IMR-90 (cell line): ENCODE measurements at regions not wholly inside any gene's neighbourhood (a gene's known extent, or its start where the extent isn't known, plus 50 kb on each side); places are given as distances from the start of the nearest gene placed in this dataset.

ENCODE experiments used
- ATAC-seq: fragments of 200-7000 bp; cut with Tn5 transposase; 2 replicates; pipeline ENCODE4 v1.9.1; 2020; ENCODE audit warnings: low read depth, mild to moderate bottlenecking, moderate library complexity
- BruUV-seq: library from RNA; stranded (reverse); fragments of 400-500 nt; replicated peaks from 2 replicates; lab custom pipeline; 2021; lab: Mats Ljungman, UMichigan
- CTCF ChIA-PET: fragments of 300-600 bp; formaldehyde crosslinking; extraction: SDS; loops from one replicate; lab custom pipeline; 2021; ENCODE audit warnings: antibody characterized with exemption; lab: Yijun Ruan, JAX
- POLR2A ChIA-PET: fragments of 300-600 bp; sonication (Branson Sonifier 250); formaldehyde crosslinking; loops from one replicate; lab custom pipeline; 2022; ENCODE audit warnings: antibody characterized with exemption; ENCODE audit not compliant: unreplicated experiment; lab: Charles Lee
- DNase-seq: peaks from one replicate; pipeline ENCODE4 v3.0.0; 2013
- H2AFZ ChIP-seq: replicated peaks from 2 replicates; pipeline ENCODE3; 2013; ENCODE audit warnings: low read length, mild to moderate bottlenecking; ENCODE audit not compliant: poor library complexity
- H2AK5ac ChIP-seq: 2 replicates; pipeline ENCODE4 v1.6.1; 2013; ENCODE audit warnings: low read depth, low read length, inconsistent platforms
- H2AK9ac ChIP-seq: replicated peaks from 2 replicates; pipeline ENCODE3; 2013; ENCODE audit warnings: mild to moderate bottlenecking, low read depth, low read length, moderate library complexity; ENCODE audit not compliant: poor library complexity
- H2BK120ac ChIP-seq: 2 replicates; pipeline ENCODE4 v1.6.1; 2013; ENCODE audit warnings: low read depth, low read length, inconsistent platforms
- H2BK15ac ChIP-seq: 3 replicates; pipeline ENCODE4 v1.6.1; 2013; ENCODE audit warnings: low read depth, low read length, inconsistent platforms
- H2BK20ac ChIP-seq: 2 replicates; pipeline ENCODE4 v1.6.1; 2013; ENCODE audit warnings: low read depth, mild to moderate bottlenecking, inconsistent platforms, low read length, moderate library complexity
- H2BK5ac ChIP-seq: 2 replicates; pipeline ENCODE4 v1.6.1; 2013; ENCODE audit warnings: mild to moderate bottlenecking, low read depth, low read length, inconsistent platforms; ENCODE audit not compliant: poor library complexity, severe bottlenecking
- H3K14ac ChIP-seq: replicated peaks from 2 replicates; pipeline ENCODE4 v1.6.1; 2013; ENCODE audit warnings: low read depth, low read length, inconsistent platforms
- H3K18ac ChIP-seq: 2 replicates; pipeline ENCODE4 v1.6.1; 2013; ENCODE audit warnings: low read depth, low read length, control low read depth
- H3K23ac ChIP-seq: 2 replicates; pipeline ENCODE4 v1.6.1; 2013; ENCODE audit warnings: low read depth, low read length, inconsistent platforms
- H3K27ac ChIP-seq: 2 replicates; pipeline ENCODE4 v1.5.1; 2013; ENCODE audit warnings: mild to moderate bottlenecking, control low read depth, low read length; ENCODE audit not compliant: insufficient read depth
- H3K27me3 ChIP-seq: 2 replicates; pipeline ENCODE4 v1.6.1; 2013; ENCODE audit warnings: low read length; ENCODE audit not compliant: control insufficient read depth, insufficient read depth
- H3K36me3 ChIP-seq: 2 replicates; pipeline ENCODE4 v1.6.1; 2013; ENCODE audit warnings: low read length, mixed read lengths; ENCODE audit not compliant: control insufficient read depth, insufficient read depth
- H3K4ac ChIP-seq: 2 replicates; pipeline ENCODE4 v1.6.1; 2013; ENCODE audit warnings: low read depth, low read length, inconsistent platforms
- H3K4me1 ChIP-seq: 2 replicates; pipeline ENCODE4 v1.6.1; 2013; ENCODE audit warnings: low read length, mixed read lengths; ENCODE audit not compliant: control insufficient read depth, insufficient read depth
- H3K4me2 ChIP-seq: 2 replicates; pipeline ENCODE4 v1.6.1; 2013; ENCODE audit warnings: low read depth, mild to moderate bottlenecking, control low read depth, low read length, moderate library complexity
- H3K4me3 ChIP-seq: 2 replicates; pipeline ENCODE4 v1.5.1; 2013; ENCODE audit warnings: low read depth, mild to moderate bottlenecking, control low read depth, low read length, moderate library complexity; ENCODE audit not compliant: insufficient read depth
- H3K56ac ChIP-seq: 2 replicates; pipeline ENCODE4 v1.6.1; 2013; ENCODE audit warnings: low read length, inconsistent platforms; ENCODE audit not compliant: insufficient read depth; ENCODE audit errors: extremely low read depth
- H3K79me1 ChIP-seq, 2 experiments: 2 replicates each; pipeline ENCODE4 v1.6.1; 2013; ENCODE audit warnings: low read length in 2 of 2, inconsistent platforms in 1 of 2, low read depth in 1 of 2
- H3K9ac ChIP-seq: 2 replicates; pipeline ENCODE4 v1.6.1; 2013; ENCODE audit warnings: low read depth, low read length, control low read depth
- H3K9me1 ChIP-seq: 2 replicates; pipeline ENCODE4 v1.6.1; 2013; ENCODE audit warnings: low read length, inconsistent platforms; ENCODE audit not compliant: insufficient read depth
- H3K9me3 ChIP-seq: 2 replicates; pipeline ENCODE4 v1.6.1; 2013; ENCODE audit warnings: low read length; ENCODE audit not compliant: control insufficient read depth, insufficient read depth
- H4K20me1 ChIP-seq: 2 replicates; pipeline ENCODE4 v1.6.1; 2013; ENCODE audit warnings: low read length, inconsistent platforms; ENCODE audit not compliant: insufficient read depth
- H4K5ac ChIP-seq: 2 replicates; pipeline ENCODE4 v1.6.1; 2013; ENCODE audit warnings: mild to moderate bottlenecking, low read depth, low read length, control low read depth
- H4K8ac ChIP-seq, 2 experiments: 2 replicates each; pipeline ENCODE4 v1.6.1; 2013; ENCODE audit warnings: low read depth in 2 of 2, low read length in 2 of 2, control low read depth in 1 of 2, inconsistent platforms in 1 of 2
- H4K91ac ChIP-seq: 2 replicates; pipeline ENCODE4 v1.6.1; 2013; ENCODE audit warnings: low read depth, low read length, inconsistent platforms; ENCODE audit not compliant: insufficient read depth
- BHLHE40 ChIP-seq: fragments of 150-350 bp; IDR thresholded peaks from 2 replicates; pipeline ENCODE4 v1.6.1; 2016; ENCODE audit warnings: mild to moderate bottlenecking, low read depth, low read length
- CEBPB ChIP-seq: IDR thresholded peaks from 2 replicates; pipeline ENCODE4 v1.6.1; 2012; ENCODE audit warnings: low read depth, low read length, improper control_type of control experiment
- CHD1 ChIP-seq: IDR thresholded peaks from 2 replicates; pipeline ENCODE4 v1.6.1; 2012; ENCODE audit warnings: low read depth, low read length, improper control_type of control experiment
- CTCF ChIP-seq: conservative IDR thresholded peaks from 2 replicates; pipeline ENCODE4 v1.5.1; 2012; ENCODE audit warnings: mild to moderate bottlenecking, low read depth, low read length, improper control_type of control experiment
- ELK1 ChIP-seq: fragments of 150-350 bp; IDR thresholded peaks from 2 replicates; pipeline ENCODE4 v1.6.1; 2016; ENCODE audit warnings: low read depth, mild to moderate bottlenecking, low read length, moderate library complexity, borderline replicate concordance
- FOS ChIP-seq: fragments of 150-350 bp; IDR thresholded peaks from 2 replicates; pipeline ENCODE4 v1.6.1; 2016; ENCODE audit warnings: low read depth, low read length
- MAFK ChIP-seq: IDR thresholded peaks from 2 replicates; pipeline ENCODE4 v1.6.1; 2012; ENCODE audit warnings: low read depth, low read length, improper control_type of control experiment
- MAZ ChIP-seq: IDR thresholded peaks from 2 replicates; pipeline ENCODE4 v1.6.1; 2012; ENCODE audit warnings: low read depth, mild to moderate bottlenecking, low read length, improper control_type of control experiment, moderate library complexity, borderline replicate concordance
- MXI1 ChIP-seq: IDR thresholded peaks from 2 replicates; pipeline ENCODE4 v1.6.1; 2012; ENCODE audit warnings: low read depth, mild to moderate bottlenecking, low read length, moderate library complexity, borderline replicate concordance
- NFE2L2 ChIP-seq: fragments of 150-350 bp; IDR thresholded peaks from 2 replicates; pipeline ENCODE4 v1.6.1; 2016; ENCODE audit warnings: low read depth, mild to moderate bottlenecking, low read length
- POLR2A ChIP-seq: IDR thresholded peaks from 2 replicates; pipeline ENCODE4 v1.6.1; 2012; ENCODE audit warnings: mild to moderate bottlenecking, low read depth, low read length
- RAD21 ChIP-seq: IDR thresholded peaks from 2 replicates; pipeline ENCODE4 v1.6.1; 2012; ENCODE audit warnings: low read length, improper control_type of control experiment
- RCOR1 ChIP-seq: IDR thresholded peaks from 2 replicates; pipeline ENCODE4 v1.6.1; 2012; ENCODE audit warnings: mild to moderate bottlenecking, low read length, improper control_type of control experiment; ENCODE audit not compliant: insufficient replicate concordance
- RFX5 ChIP-seq: IDR thresholded peaks from 2 replicates; pipeline ENCODE4 v1.8.0; 2012; ENCODE audit warnings: low read depth, mild to moderate bottlenecking, low read length, moderate library complexity
- SMC3 ChIP-seq: fragments of 150-350 bp; IDR thresholded peaks from 2 replicates; pipeline ENCODE4 v1.6.1; 2016; ENCODE audit warnings: low read depth, mild to moderate bottlenecking, antibody characterized with exemption, low read length, moderate library complexity
- USF2 ChIP-seq: fragments of 150-350 bp; IDR thresholded peaks from 2 replicates; pipeline ENCODE4 v1.6.1; 2017; ENCODE audit warnings: mild to moderate bottlenecking, antibody characterized with exemption, low read length, low read depth
- WGBS, 2 experiments: methylation state at CpG; one replicate each; pipeline versions ENCODE4 v1.1.5 to v1.1.7; 2013; ENCODE audit warnings: missing lambda C conversion rate in 2 of 2; ENCODE audit not compliant: insufficient read length in 1 of 2; ENCODE audit errors: extremely low coverage in 2 of 2; 5-methylcytosine and 5-hydroxymethylcytosine counted together
- dilution Hi-C: fragments of 300-500 bp; cut with HindIII; formaldehyde crosslinking; loops from one replicate; pipeline ENCODE4 v1.14.3; 2018; ENCODE audit warnings: low sequenced_read_pairs; ENCODE audit not compliant: unreplicated experiment
- in situ Hi-C: fragments of 300-500 bp; cut with MboI; formaldehyde crosslinking; loops from 3 replicates; pipeline ENCODE4 v1.14.3; 2019; ENCODE audit warnings: low sequenced_read_pairs, inconsistent platforms, mixed read lengths
- intact Hi-C: fragments of 100-400 bp; cut with micrococcal nuclease; formaldehyde crosslinking; loops from 2 replicates; pipeline ENCODE4 v1.10.0; 2022

- Histone ChIP-seq H4K20me1 (no peaks in the 10 kb centered on the region), H4K8ac (no peak overlapping the region), H3K79me1 (no peaks in the 10 kb centered on the region), H4K5ac (no peak overlapping the region), H3K9me1 (no peaks in the 10 kb centered on the region), H3K27me3 (no peaks in the 10 kb centered on the region), H3K4me2 (no peak overlapping the region), H3K9me3 (no peaks in the 10 kb centered on the region), H2BK120ac (no peak overlapping the region), H3K4ac (no peak overlapping the region), H3K4me3 (no peak overlapping the region), H3K56ac (no peak overlapping the region), H3K4me1 (peaks cover 5% of the 10 kb centered on the region), H3K36me3 (no peaks in the 10 kb centered on the region), H4K91ac (no peak overlapping the region; the same call in 1 of the 2 replicates), H2BK15ac (no peak overlapping the region), H3K9ac (no peak overlapping the region), H3K23ac (no peak overlapping the region), H2AK9ac (no peak overlapping the region), H2BK5ac (no peak overlapping the region), H3K14ac (no peak overlapping the region), H3K18ac (no peak overlapping the region), H2BK20ac (no peak overlapping the region), H2AK5ac (no peak overlapping the region), H2AFZ (no peak overlapping the region), H3K27ac (no peak overlapping the region)
- intact Hi-C loops (no loop called here), dilution Hi-C loops (no loop called here), in situ Hi-C loops (no loop called here)
- WGBS, 2 experiments = 94% methylated on average over 14 of the region's 23 CpGs; no CpG with 5 or more reads in 1 of the 2 experiments
- ChIA-PET POLR2A (no interaction called here), CTCF (no interaction called here)
- no peak for DNase-seq
- no TSS peak for BruUV-seq
- no peak for ATAC-seq
- no peak for TF ChIP-seq USF2
- no peak for TF ChIP-seq MAFK
- no peak for TF ChIP-seq SMC3
- no peak for TF ChIP-seq NFE2L2
- TF ChIP-seq MAZ = no peak
- TF ChIP-seq MXI1 = no peak
- no peak for TF ChIP-seq FOS
- TF ChIP-seq RCOR1 = no peak
- TF ChIP-seq ELK1 = no peak
- TF ChIP-seq POLR2A = no peak
- TF ChIP-seq RAD21 = no peak
- TF ChIP-seq BHLHE40 = no peak
- TF ChIP-seq CHD1 = no peak
- TF ChIP-seq RFX5 = no peak
- TF ChIP-seq CEBPB = no peak
- TF ChIP-seq CTCF = no peak
Observed at GRCh38 chr10:28897617-28898464, 220.5 kb downstream of the BAMBI start.
